ENCODE measurements at regions not wholly inside any gene's neighbourhood (a gene's known extent, or its start where the extent isn't known, plus 50 kb on each side); places are given as distances from the start of the nearest gene placed in this dataset.

DNA sequence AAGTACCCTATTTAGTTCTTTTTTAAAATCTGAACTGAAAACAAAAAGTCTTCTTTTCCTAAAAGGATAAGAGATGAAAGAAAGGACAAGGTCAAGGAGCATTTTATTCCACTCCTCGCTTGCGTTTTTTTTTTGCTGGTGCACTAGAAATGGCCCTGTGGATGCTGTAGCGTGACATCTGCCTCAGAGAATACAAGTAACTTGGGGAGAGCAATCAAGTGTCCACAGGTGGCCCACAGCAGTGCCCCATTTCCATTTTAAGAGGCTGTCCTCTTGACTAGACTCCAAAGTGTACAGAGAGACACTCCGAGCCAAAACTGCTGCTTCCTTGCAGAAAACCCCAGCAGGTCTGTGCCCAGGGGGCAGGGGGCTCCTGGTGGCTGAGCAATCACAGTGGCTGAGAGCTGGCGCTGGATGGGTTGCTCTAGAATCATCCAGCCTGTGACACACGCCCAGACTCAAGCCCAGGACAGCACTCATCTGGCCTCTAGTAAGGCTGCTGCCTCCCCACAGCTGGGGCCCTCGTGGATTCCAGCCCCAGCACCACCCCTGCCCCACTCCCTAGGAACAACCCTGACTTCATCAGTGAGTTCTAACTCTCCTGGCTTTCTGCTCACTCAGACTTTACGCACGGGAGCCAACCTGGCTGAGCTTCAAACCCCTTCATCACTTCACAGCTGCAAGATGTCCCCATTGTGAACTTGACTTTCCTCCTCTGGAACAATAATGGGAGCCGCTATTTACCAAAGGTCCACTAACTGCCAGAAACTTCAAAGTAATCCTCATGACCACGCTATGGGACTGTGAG lies 71.1 kb upstream of the SPATA12 start:
- no peaks in the 10 kb centered on the region for H3K27me3 ChIP-seq
- H3K27ac ChIP-seq, result no peak overlapping the region
- no peaks in the 10 kb centered on the region for H3K9me3 ChIP-seq
- intact Hi-C loops (cut with DNase I), result loop anchor here (1.0 to 2.0 kb wide), 2 partner anchors 189 to 287 kb away; partner anchors contain the start of gene ARHGEF3
- H3K4me3 ChIP-seq, result no peak overlapping the region
- H3K4me1 ChIP-seq, result peaks cover 0 to 3% of the 10 kb centered on the region in 2 donors
- TF ChIP-seq, protein P1, sequence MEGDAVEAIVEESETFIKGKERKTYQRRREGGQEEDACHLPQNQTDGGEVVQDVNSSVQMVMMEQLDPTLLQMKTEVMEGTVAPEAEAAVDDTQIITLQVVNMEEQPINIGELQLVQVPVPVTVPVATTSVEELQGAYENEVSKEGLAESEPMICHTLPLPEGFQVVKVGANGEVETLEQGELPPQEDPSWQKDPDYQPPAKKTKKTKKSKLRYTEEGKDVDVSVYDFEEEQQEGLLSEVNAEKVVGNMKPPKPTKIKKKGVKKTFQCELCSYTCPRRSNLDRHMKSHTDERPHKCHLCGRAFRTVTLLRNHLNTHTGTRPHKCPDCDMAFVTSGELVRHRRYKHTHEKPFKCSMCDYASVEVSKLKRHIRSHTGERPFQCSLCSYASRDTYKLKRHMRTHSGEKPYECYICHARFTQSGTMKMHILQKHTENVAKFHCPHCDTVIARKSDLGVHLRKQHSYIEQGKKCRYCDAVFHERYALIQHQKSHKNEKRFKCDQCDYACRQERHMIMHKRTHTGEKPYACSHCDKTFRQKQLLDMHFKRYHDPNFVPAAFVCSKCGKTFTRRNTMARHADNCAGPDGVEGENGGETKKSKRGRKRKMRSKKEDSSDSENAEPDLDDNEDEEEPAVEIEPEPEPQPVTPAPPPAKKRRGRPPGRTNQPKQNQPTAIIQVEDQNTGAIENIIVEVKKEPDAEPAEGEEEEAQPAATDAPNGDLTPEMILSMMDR (IDR thresholded peaks at IDR 0.05), result no peak
- no peaks in the 10 kb centered on the region for H3K36me3 ChIP-seq
- no peak for DNase-seq (ENCODE audit: low spot score in 2 of 2)

DNA sequence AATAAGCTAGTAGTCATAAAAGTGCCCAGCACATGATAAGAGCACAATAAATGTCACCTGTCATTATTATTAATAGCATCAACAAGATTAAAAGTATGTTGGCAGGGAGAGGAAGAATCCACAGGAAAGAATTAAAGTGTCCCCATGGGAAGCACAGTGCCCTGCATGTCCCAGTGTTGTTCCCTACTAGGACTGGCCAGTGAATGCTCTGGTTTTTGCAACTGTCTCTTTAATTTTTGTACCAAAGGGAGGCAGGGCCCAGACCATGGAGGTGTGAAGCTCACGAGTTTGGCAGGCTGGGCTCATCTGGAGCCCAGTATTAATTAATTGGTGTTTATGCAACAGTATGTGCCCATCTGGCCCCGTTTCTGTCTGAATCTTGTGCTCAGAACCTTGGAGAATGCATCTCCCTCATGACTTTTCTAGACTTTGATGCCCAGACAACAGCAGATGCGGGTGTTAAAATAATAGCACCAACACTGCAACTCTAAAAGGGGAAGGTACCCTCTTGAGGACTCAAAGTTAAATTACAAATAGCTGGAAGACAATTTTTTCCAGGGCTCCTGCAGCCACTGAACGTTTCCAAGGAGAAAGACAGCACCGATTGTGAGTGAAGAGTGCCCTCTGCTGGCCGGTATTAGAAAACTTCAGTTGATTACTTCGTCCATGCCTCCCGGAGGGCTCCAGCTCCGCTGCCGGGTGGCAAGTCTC lies 71.9 kb upstream of the SPATA12 start:
- Histone ChIP-seq H3K27ac (no peak overlapping the region), H3K27me3 (no peaks in the 10 kb centered on the region), H3K4me1 (peaks cover 0 to 10% of the 10 kb centered on the region in 2 donors), H3K9me3 (no peaks in the 10 kb centered on the region), H3K4me3 (no peak overlapping the region), H3K36me3 (no peaks in the 10 kb centered on the region)
- TF ChIP-seq, protein P1 (IDR thresholded peaks at IDR 0.05), result peak; percentile 72 to 88 (median 73)
- intact Hi-C loops (cut with DNase I), result loop anchor here (1.0 to 2.0 kb wide), 2 partner anchors 188 to 286 kb away; partner anchors contain the start of gene ARHGEF3
- DNase-seq (ENCODE audit: low spot score in 2 of 2), result peak in 1 of 2 donors; percentile 84

DNA sequence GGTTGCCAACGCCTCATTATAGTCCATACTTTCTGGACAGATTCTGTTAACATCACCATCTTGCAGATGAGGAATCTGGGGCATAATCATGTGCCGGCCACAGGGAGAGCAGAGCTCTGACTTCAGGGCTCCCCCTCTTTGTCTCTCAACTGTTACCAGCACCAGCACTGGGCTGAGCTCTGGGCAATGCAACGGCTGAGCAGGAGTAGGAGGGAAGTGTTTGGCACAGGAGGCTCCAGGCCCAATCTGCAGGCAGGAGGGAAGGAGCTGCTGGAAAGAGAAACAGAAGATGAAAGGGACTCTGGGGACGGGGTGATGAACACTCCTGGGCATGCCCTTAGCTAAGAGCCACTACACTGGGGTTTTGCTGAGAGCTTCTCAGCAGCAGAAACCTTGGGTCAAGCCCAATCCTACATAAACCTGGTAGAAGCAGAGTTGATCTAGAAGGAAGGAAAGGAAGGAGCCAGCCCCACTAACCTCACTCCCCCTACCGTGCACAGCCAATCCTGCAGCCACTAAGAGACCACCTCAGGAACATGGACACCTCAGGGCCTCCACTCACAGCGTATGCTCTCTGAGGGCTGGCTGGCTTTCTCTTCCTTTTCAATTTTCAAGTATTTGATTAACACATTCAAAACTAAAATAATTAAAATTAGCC lies 73.1 kb upstream of the SPATA12 start:
- peak in 1 of 2 donors; percentile 52 for DNase-seq (ENCODE audit: low spot score in 2 of 2)
- no peaks in the 10 kb centered on the region for H3K36me3 ChIP-seq
- H3K27me3 ChIP-seq, result no peaks in the 10 kb centered on the region
- TF ChIP-seq, protein P1 (IDR thresholded peaks at IDR 0.05), result no peak
- no peak overlapping the region for H3K27ac ChIP-seq
- peaks cover 0 to 10% of the 10 kb centered on the region in 2 donors for H3K4me1 ChIP-seq
- intact Hi-C loops (cut with DNase I), result no loop called here
- H3K9me3 ChIP-seq, result no peaks in the 10 kb centered on the region
- H3K4me3 ChIP-seq, result no peak overlapping the region

DNA sequence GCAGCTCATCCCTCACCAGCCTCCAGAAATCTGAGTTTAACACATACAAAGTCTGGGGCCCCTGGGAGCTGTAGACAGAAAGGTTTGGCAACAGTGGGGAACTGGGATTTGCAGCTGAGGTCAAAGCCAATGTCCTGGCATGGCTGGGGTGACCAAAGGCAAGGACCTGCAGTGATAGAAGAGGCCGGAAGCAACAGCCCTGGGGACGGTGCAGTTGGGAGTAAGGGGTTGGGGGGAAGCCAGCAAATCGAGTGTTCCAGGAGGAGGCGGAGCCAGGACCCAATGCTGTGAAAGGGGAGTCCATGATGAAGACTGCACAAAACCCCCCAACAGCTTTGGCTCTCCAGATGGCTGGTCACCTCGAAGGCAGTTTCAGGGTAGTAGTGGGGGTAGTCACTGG lies 74.1 kb upstream of the SPATA12 start:
- peak in 1 of 2 donors; percentile 59 for DNase-seq (ENCODE audit: low spot score in 2 of 2)
- Histone ChIP-seq H3K4me3 (no peak overlapping the region), H3K36me3 (no peaks in the 10 kb centered on the region), H3K27me3 (no peaks in the 10 kb centered on the region), H3K4me1 (peaks cover 0 to 10% of the 10 kb centered on the region in 2 donors), H3K27ac (no peak overlapping the region), H3K9me3 (no peaks in the 10 kb centered on the region)
- TF ChIP-seq, protein P1 (IDR thresholded peaks at IDR 0.05), result no peak
- intact Hi-C loops (cut with DNase I), result no loop called here

DNA sequence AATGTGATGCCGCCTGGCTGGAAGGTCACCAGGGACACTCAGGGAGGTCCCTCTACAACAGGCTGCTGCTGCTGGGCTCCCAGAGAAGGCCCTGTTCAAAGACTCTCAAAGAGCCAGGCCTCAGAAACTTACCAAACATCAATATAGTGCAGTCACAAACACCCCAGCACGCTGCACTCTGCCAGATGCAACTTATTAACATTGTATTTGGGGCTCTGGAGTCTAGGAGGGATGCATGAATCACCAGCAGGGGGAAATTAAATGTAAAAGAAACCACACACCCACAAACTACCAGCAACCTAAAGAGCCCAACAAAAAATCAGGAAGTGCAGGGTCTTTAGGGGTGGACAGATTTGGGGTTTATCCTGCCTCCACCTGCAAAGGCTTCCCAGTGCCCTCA lies 74.6 kb upstream of the SPATA12 start:
- intact Hi-C loops (cut with DNase I), result no loop called here
- Histone ChIP-seq H3K9me3 (no peaks in the 10 kb centered on the region), H3K27ac (no peak overlapping the region), H3K4me3 (no peak overlapping the region), H3K4me1 (peaks cover 0 to 10% of the 10 kb centered on the region in 2 donors), H3K27me3 (no peaks in the 10 kb centered on the region), H3K36me3 (no peaks in the 10 kb centered on the region)
- TF ChIP-seq, protein P1 (IDR thresholded peaks at IDR 0.05), result no peak
- peak in 1 of 2 donors; percentile 47 for DNase-seq (ENCODE audit: low spot score in 2 of 2)
